ENCODE measurements at regions not wholly inside any gene's neighbourhood (a gene's known extent, or its start where the extent isn't known, plus 50 kb on each side); places are given as distances from the start of the nearest gene placed in this dataset.

DNA sequence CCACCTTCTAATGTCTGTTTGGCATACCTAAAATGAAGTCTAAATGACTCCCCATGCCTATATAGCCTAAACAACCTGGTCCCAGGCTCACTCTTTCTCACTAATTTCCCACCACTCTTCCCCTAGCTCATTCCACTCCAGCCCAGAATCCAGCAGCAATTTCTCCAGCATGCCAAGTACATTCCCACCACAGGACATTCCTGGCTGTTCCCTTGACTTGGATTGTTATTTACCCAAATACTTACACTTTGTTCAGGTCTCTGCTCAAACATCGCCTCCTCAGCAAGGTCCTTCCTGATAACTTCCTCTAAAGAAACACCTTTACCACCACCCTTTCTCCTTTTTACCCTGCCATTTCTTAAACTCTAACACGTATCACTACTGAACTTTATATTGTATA lies 743.4 kb downstream of the RPS29 start:
- TF ChIP-seq, protein P1, sequence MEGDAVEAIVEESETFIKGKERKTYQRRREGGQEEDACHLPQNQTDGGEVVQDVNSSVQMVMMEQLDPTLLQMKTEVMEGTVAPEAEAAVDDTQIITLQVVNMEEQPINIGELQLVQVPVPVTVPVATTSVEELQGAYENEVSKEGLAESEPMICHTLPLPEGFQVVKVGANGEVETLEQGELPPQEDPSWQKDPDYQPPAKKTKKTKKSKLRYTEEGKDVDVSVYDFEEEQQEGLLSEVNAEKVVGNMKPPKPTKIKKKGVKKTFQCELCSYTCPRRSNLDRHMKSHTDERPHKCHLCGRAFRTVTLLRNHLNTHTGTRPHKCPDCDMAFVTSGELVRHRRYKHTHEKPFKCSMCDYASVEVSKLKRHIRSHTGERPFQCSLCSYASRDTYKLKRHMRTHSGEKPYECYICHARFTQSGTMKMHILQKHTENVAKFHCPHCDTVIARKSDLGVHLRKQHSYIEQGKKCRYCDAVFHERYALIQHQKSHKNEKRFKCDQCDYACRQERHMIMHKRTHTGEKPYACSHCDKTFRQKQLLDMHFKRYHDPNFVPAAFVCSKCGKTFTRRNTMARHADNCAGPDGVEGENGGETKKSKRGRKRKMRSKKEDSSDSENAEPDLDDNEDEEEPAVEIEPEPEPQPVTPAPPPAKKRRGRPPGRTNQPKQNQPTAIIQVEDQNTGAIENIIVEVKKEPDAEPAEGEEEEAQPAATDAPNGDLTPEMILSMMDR (conservative IDR thresholded peaks at IDR 0.05): no peak
- no peak for TF ChIP-seq EZH2 (IDR thresholded peaks at IDR 0.05; ENCODE audit: low read depth)

Data from PC-9 (cell line).